ENCODE measurements at regions not wholly inside any gene's neighbourhood (a gene's known extent, or its start where the extent isn't known, plus 50 kb on each side); places are given as distances from the start of the nearest gene placed in this dataset.

DNA sequence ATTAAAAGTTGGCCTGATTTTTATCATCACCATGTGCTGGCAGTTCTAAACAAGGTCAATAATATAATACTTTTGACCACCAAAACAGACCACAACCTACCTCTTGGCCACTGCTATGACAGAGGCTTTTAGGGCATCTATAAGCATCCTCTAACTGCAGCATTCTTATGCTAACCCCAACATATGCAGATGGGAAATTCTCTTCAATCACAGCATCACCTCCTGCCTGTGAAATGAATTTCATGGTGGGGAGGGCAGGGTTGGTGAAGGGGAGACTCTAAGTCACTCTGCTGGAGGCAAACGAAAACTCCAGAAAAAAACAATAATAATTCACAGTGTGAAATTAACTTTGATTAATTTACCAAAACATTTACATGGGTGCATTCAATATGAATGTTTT lies 78.8 kb upstream of the FAR2 start:
- DNase-seq (ENCODE audit: low read depth) = no peak
- TF ChIP-seq, protein P1, sequence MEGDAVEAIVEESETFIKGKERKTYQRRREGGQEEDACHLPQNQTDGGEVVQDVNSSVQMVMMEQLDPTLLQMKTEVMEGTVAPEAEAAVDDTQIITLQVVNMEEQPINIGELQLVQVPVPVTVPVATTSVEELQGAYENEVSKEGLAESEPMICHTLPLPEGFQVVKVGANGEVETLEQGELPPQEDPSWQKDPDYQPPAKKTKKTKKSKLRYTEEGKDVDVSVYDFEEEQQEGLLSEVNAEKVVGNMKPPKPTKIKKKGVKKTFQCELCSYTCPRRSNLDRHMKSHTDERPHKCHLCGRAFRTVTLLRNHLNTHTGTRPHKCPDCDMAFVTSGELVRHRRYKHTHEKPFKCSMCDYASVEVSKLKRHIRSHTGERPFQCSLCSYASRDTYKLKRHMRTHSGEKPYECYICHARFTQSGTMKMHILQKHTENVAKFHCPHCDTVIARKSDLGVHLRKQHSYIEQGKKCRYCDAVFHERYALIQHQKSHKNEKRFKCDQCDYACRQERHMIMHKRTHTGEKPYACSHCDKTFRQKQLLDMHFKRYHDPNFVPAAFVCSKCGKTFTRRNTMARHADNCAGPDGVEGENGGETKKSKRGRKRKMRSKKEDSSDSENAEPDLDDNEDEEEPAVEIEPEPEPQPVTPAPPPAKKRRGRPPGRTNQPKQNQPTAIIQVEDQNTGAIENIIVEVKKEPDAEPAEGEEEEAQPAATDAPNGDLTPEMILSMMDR (IDR thresholded peaks at IDR 0.05; ENCODE audit: insufficient read depth, low read length) = no peak
- H3K4me3 ChIP-seq (ENCODE audit: low read depth, low read length) = no peak overlapping the region

GRCh38 chr12:29071099-29071498 lies 78.0 kb upstream of the FAR2 start:
- TF ChIP-seq, protein P1 (IDR thresholded peaks at IDR 0.05; ENCODE audit: insufficient read depth, low read length) = no peak
- H3K4me3 ChIP-seq (ENCODE audit: low read depth, low read length) = no peak overlapping the region
- DNase-seq (ENCODE audit: low read depth) = no peak

DNA sequence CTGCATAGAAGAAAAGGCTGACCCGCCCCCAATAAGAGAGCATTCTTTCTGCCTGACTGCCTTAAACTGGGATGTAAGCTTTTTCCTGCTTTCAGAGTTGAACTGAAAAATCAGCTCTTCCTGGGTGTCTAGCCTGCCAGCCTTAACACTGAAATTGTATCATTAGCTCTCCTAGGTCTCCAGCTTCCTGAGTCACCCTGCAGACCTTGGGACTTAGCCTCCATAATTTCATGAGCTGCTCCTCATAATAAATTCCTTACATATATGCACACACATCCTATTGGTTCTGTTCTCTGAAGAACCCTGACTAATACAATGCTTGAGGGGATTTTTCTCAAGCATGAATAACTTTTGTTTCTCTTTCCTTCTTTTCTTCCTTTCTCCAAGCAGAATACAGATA lies 76.4 kb upstream of the FAR2 start:
- DNase-seq (ENCODE audit: low read depth) = no peak
- H3K4me3 ChIP-seq (ENCODE audit: low read depth, low read length) = no peak overlapping the region
- TF ChIP-seq, protein P1 (IDR thresholded peaks at IDR 0.05; ENCODE audit: insufficient read depth, low read length) = no peak

DNA sequence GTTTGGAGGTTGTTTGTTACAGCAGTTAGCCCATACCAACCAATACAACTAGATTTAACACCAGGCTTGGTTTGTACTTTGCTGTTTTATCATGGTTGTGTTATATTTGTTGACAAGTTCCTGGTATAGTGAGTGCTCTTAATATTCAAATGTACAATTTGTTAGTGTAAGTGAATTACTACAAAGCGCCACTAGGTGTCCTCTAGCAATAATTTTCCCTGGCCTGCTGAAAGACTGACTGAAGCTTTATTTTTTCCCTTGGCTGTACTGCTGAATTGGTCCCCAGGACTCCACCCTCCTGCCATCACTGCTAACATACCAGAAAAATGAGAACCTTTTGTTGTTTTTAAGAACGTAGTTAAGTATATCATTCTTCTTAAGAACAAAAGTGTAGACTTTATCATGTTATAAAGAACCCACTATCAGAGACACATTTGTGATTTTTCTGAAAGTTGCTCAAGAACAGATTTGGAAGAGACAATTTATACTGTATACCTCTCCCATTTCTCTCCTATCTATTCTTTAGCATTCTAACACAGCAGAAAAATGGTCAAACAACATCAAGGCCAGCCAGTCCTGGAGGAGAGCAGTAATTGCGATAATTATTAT lies 75.3 kb upstream of the FAR2 start:
- no peak overlapping the region for H3K4me3 ChIP-seq (ENCODE audit: low read depth, low read length)
- TF ChIP-seq, protein P1 (IDR thresholded peaks at IDR 0.05; ENCODE audit: insufficient read depth, low read length) = peak; percentile 74
- DNase-seq (ENCODE audit: low read depth) = peak; percentile 74

- TF ChIP-seq, protein P1 (IDR thresholded peaks at IDR 0.05; ENCODE audit: insufficient read depth, low read length) = no peak
- no peak for DNase-seq (ENCODE audit: low read depth)
- no peak overlapping the region for H3K4me3 ChIP-seq (ENCODE audit: low read depth, low read length)
Measured at GRCh38 chr12:29081101-29081500, 68.0 kb upstream of the FAR2 start.

DNA sequence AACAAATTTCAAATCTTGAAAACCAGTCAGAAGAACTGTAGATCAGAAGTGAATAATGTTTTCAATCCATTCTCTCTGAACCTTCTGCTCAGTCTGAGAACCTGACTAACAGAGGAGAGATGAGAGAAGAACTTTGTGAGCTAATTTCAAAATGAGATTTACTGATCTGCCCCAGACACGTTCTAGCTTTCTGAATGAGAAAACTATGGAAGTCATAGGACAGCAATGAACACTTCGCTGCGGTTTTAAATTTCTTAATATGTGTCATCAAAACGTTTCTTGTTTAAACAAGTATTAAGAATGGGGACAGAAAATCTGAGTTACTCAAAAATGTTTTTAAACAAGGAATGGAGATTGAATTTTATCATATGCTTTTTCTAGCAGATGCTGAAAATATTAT lies 66.6 kb upstream of the FAR2 start:
- no peak for DNase-seq (ENCODE audit: low read depth)

More for the DNA sequence above, 66.6 kb upstream of the FAR2 start:
- TF ChIP-seq, protein P1 (IDR thresholded peaks at IDR 0.05; ENCODE audit: insufficient read depth, low read length) = no peak
- H3K4me3 ChIP-seq (ENCODE audit: low read depth, low read length) = no peak overlapping the region
